Spleen (tissue), 7 donors: ENCODE measurements at regions not wholly inside any gene's neighbourhood (a gene's known extent, or its start where the extent isn't known, plus 50 kb on each side); places are given as distances from the start of the nearest gene placed in this dataset.

Source experiments
- CTCF ChIP-seq, 11 experiments: fragments of 200-600 bp in 7 of 11; fragments of 450-650 bp in 4 of 11; sonication (generic) in 4 of 11; IDR thresholded peaks in 8 of 11; conservative IDR thresholded peaks in 3 of 11; 1 replicate in 7 of 11; 2 replicates in 4 of 11; pipeline versions ENCODE4 v1.4.0 to v1.8.0; 2016 to 2021; ENCODE audit warnings: antibody characterized with exemption in 11 of 11, inconsistent platforms in 4 of 11, mild to moderate bottlenecking in 1 of 11
- POLR2A ChIP-seq, 3 donors: fragments of 450-650 bp; IDR thresholded peaks; one replicate each; pipeline ENCODE4 v1.5.1; 2017; ENCODE audit warnings: antibody characterized with exemption in 3 of 3, mild to moderate bottlenecking in 1 of 3
- POLR2AphosphoS5 ChIP-seq, 3 donors: sonication (generic); formaldehyde crosslinking; IDR thresholded peaks; one replicate each; pipeline ENCODE4 v1.5.1; 2017; ENCODE audit warnings: antibody characterized with exemption in 3 of 3
- donor health status: DM: no; HTN: no; CAD: no; lungs with moderate emphysema.
- donor health status: DM: no; HTN: no; CAD: no.
- donor health status: DM: no; HTN: no; CAD: no.

GRCh38 chr9:3647652-3648051 is 121.9 kb upstream of the RFX3 start:
- TF ChIP-seq CTCF (IDR thresholded peaks at IDR 0.05 in 8 of 11, conservative IDR thresholded peaks at IDR 0.05 in 3 of 11) = no peak
- TF ChIP-seq POLR2A (IDR thresholded peaks at IDR 0.05) = no peak
- TF ChIP-seq POLR2AphosphoS5 (IDR thresholded peaks at IDR 0.05) = no peak
